Tibial nerve (tissue), 3 donors: ENCODE measurements at regions not wholly inside any gene's neighbourhood (a gene's known extent, or its start where the extent isn't known, plus 50 kb on each side); places are given as distances from the start of the nearest gene placed in this dataset.

Experiments used
- CTCF ChIP-seq, 5 experiments: fragments of 200-600 bp in 3 of 5; fragments of 450-650 bp in 2 of 5; sonication (generic) in 3 of 5; IDR thresholded peaks; one replicate each; pipeline ENCODE4 v1.5.1; 2016 to 2019; ENCODE audit warnings: antibody characterized with exemption in 5 of 5, mild to moderate bottlenecking in 3 of 5, moderate library complexity in 2 of 5
- POLR2A ChIP-seq, 2 donors: fragments of 450-650 bp; IDR thresholded peaks; one replicate each; pipeline ENCODE4 v1.6.1; 2017; ENCODE audit warnings: antibody characterized with exemption in 2 of 2, mild to moderate bottlenecking in 2 of 2, moderate library complexity in 2 of 2

- TF ChIP-seq POLR2A (IDR thresholded peaks at IDR 0.05) (no peak), CTCF (IDR thresholded peaks at IDR 0.05) (no peak)
These were observed 67.8 kb upstream of the LYPLAL1 start for GRCh38 chr1:219105893-219106292.
